ENCODE measurements at regions not wholly inside any gene's neighbourhood (a gene's known extent, or its start where the extent isn't known, plus 50 kb on each side); places are given as distances from the start of the nearest gene placed in this dataset.

GRCh38 chr3:193843474-193844301 is 250.7 kb downstream of the OPA1 start:
- TF ChIP-seq POLR2A (IDR thresholded peaks at IDR 0.05) (no peak), CTCF (IDR thresholded peaks at IDR 0.05) (no peak)
